GM12878 (cell line): ENCODE measurements at regions not wholly inside any gene's neighbourhood (a gene's known extent, or its start where the extent isn't known, plus 50 kb on each side); places are given as distances from the start of the nearest gene placed in this dataset.

ENCODE experiments used
- ATAC-seq: fragments of 200-7000 bp; cut with Tn5 transposase; 3 replicates; pipeline ENCODE4 v1.9.1; 2020; ENCODE audit warnings: mild to moderate bottlenecking, moderate library complexity
- BruUV-seq: library from RNA; stranded (reverse); fragments of 400-500 nt; replicated peaks from 2 replicates; lab custom pipeline; 2021; lab: Mats Ljungman, UMichigan
- CTCF ChIA-PET: fragments of 300-600 bp; sonication (Branson Sonifier 250); formaldehyde crosslinking; extraction: SDS; loops from one replicate; lab custom pipeline; 2021; ENCODE audit warnings: inconsistent platforms; lab: Yijun Ruan, JAX
- POLR2A ChIA-PET: fragments of 350-600 bp; formaldehyde crosslinking; extraction: SDS; loops from one replicate; lab custom pipeline; 2021; ENCODE audit warnings: inconsistent platforms; lab: Charles Lee
- RAD21 ChIA-PET: fragments of 300-600 bp; sonication (Branson Sonifier 250); formaldehyde crosslinking; loops from one replicate; lab custom pipeline; 2023; ENCODE audit warnings: antibody characterized with exemption; ENCODE audit not compliant: unreplicated experiment; lab: Charles Lee
- SMC1A ChIA-PET: fragments of 300-600 bp; sonication (Branson Sonifier 250); formaldehyde crosslinking; loops from one replicate; lab custom pipeline; 2023; ENCODE audit not compliant: unreplicated experiment, uncharacterized antibody; lab: Charles Lee
- DNase-seq: peaks from one replicate; pipeline ENCODE4 v3.0.0-alpha.2; 2011; ENCODE audit warnings: low read depth, low spot score
- FAIRE-seq: peaks from 3 replicates; lab custom pipeline; 2011; peaks lifted over from hg19 to GRCh38; lab: Jason Lieb, UNC
- H2AFZ ChIP-seq: 2 replicates; pipeline ENCODE4 v1.6.0; 2011; ENCODE audit warnings: low read depth, low read length, control low read depth; ENCODE audit not compliant: control insufficient read depth
- H3K27ac ChIP-seq: 2 replicates; pipeline ENCODE4 v1.5.1; 2011; ENCODE audit warnings: control low read depth; ENCODE audit not compliant: control insufficient read depth, insufficient read depth
- H3K27me3 ChIP-seq, 2 experiments: replicated peaks in 1 of 2; 2 replicates each; pipeline versions ENCODE4 v1.6.0 to v1.6.1; 2011; ENCODE audit warnings: low read length in 1 of 2; ENCODE audit not compliant: control insufficient read depth in 2 of 2, insufficient read depth in 2 of 2
- H3K36me3 ChIP-seq, 2 experiments: 2 replicates each; pipeline ENCODE4 v1.5.1; 2011; ENCODE audit warnings: low read length in 1 of 2; ENCODE audit not compliant: control insufficient read depth in 2 of 2, insufficient read depth in 2 of 2
- H3K4me1 ChIP-seq: 2 replicates; pipeline ENCODE4 v1.6.1; 2011; ENCODE audit warnings: mild to moderate bottlenecking, low read length, moderate library complexity, mixed read lengths; ENCODE audit not compliant: control insufficient read depth, insufficient read depth
- H3K4me2 ChIP-seq: 2 replicates; pipeline ENCODE4 v1.6.0; 2011; ENCODE audit warnings: control low read depth; ENCODE audit not compliant: control insufficient read depth, insufficient read depth
- H3K4me3 ChIP-seq: fragments of 200-600 bp; sonication (generic); 2 replicates; pipeline ENCODE4 v1.5.1; 2016
- H3K79me2 ChIP-seq: 2 replicates; pipeline ENCODE4 v1.6.0; 2011; ENCODE audit warnings: low read length; ENCODE audit not compliant: control insufficient read depth, insufficient read depth
- H3K9ac ChIP-seq: 2 replicates; pipeline ENCODE4 v1.8.0; 2011; ENCODE audit warnings: low read length, control low read depth, mixed read lengths; ENCODE audit not compliant: control insufficient read depth, insufficient read depth
- H3K9me3 ChIP-seq: replicated peaks from 3 replicates; pipeline ENCODE4 v1.5.1; 2011; ENCODE audit warnings: mild to moderate bottlenecking, low read length; ENCODE audit not compliant: control insufficient read depth, insufficient read depth
- H4K20me1 ChIP-seq: 2 replicates; pipeline ENCODE4 v1.6.0; 2011; ENCODE audit not compliant: control insufficient read depth, insufficient read depth
- ETV6 ChIP-seq, 2 experiments: fragments of 450-650 bp in 1 of 2; IDR thresholded peaks in 1 of 2; conservative IDR thresholded peaks in 1 of 2; 2 replicates each; pipeline ENCODE4 v1.6.1; 2014; ENCODE audit warnings: antibody characterized with exemption in 1 of 2, borderline replicate concordance in 1 of 2, low read depth in 1 of 2, mild to moderate bottlenecking in 1 of 2, moderate library complexity in 1 of 2
- HDGF ChIP-seq: fragments of 450-650 bp; IDR thresholded peaks from 2 replicates; pipeline ENCODE4 v1.6.1; 2016; ENCODE audit warnings: antibody characterized with exemption
- IRF4 ChIP-seq: IDR thresholded peaks from 2 replicates; pipeline ENCODE4 v1.6.1; 2011; ENCODE audit warnings: low read depth, low read length
- NFXL1 ChIP-seq: fragments of 450-650 bp; IDR thresholded peaks from 2 replicates; pipeline ENCODE4 v1.6.1; 2017; ENCODE audit warnings: antibody characterized with exemption, mild to moderate bottlenecking, borderline replicate concordance
- RUNX3 ChIP-seq: IDR thresholded peaks from 2 replicates; pipeline ENCODE4 v1.6.1; 2012; ENCODE audit warnings: low read length, inconsistent platforms
- TBL1XR1 ChIP-seq: IDR thresholded peaks from 2 replicates; pipeline ENCODE4 v1.6.1; 2012; ENCODE audit warnings: low read depth, low read length, improper control_type of control experiment
- ZSCAN29 ChIP-seq: fragments of 450-650 bp; IDR thresholded peaks from 2 replicates; pipeline ENCODE4 v1.6.1; 2017; ENCODE audit warnings: mild to moderate bottlenecking, moderate library complexity
- in situ Hi-C: fragments of 300-500 bp; cut with MboI; formaldehyde crosslinking; loops from 9 replicates; pipeline ENCODE4 v1.14.3; 2018; ENCODE audit warnings: mixed read lengths
- intact Hi-C: fragments of 100-400 bp; cut with micrococcal nuclease; formaldehyde crosslinking; loops from one replicate; pipeline ENCODE4 v1.14.2; 2022; ENCODE audit not compliant: unreplicated experiment
- TF ChIP-seq, protein P1 (sequence below): fragments of 150-350 bp; IDR thresholded peaks from 2 replicates; pipeline ENCODE4 v1.6.1; 2014; ENCODE audit warnings: mild to moderate bottlenecking, low read depth, low read length

DNA sequence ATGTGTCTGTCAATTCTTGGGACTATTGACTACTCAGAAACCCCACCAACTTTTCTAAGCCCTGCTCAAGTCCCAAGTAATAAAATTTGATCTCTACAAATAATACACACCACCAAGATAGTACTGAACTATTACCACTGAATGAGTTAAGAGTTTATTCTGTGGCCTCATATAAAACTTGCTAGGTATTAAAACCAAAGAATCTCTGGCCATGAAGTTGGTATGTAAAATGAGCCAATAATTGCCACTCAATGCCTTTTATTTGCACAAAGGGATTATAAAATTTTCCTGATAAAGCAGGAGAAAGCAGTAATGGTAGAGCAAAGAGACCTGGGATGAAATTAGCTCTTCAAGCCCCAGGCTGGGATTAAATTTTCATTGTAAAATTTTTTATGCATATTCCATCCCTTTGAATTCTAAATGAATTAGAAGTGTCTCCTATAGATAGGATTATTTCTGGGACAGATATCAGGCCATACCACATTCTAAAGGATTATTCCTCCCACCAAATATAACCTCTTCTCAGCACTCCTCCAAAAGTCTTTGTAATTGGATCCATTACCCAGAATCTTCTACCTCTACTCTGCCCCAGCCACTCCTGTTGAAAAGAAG lies 450.5 kb upstream of the ACVR2A start:
- H3K27me3 ChIP-seq: no peaks in the 10 kb centered on the region
- BruUV-seq: no TSS peak
- FAIRE-seq (no peak), ATAC-seq (no peak), DNase-seq (no peak)
- H3K4me1 ChIP-seq: no peaks in the 10 kb centered on the region
- H3K27ac ChIP-seq: no peak overlapping the region
- H3K9ac ChIP-seq: no peak overlapping the region
- ChIA-PET SMC1A (no interaction called here), CTCF (no interaction called here), RAD21 (no interaction called here), POLR2A (no interaction called here)
- no peaks in the 10 kb centered on the region for H3K79me2 ChIP-seq
- no peaks in the 10 kb centered on the region for H4K20me1 ChIP-seq
- H3K36me3 ChIP-seq: no peaks in the 10 kb centered on the region
- H3K9me3 ChIP-seq: no peaks in the 10 kb centered on the region; the same call in 2 of the 3 replicates
- no peak overlapping the region for H3K4me2 ChIP-seq
- intact Hi-C loops (no loop called here), in situ Hi-C loops (no loop called here)
- no peak overlapping the region for H3K4me3 ChIP-seq
- H2AFZ ChIP-seq: no peak overlapping the region
- TF ChIP-seq, protein P1, sequence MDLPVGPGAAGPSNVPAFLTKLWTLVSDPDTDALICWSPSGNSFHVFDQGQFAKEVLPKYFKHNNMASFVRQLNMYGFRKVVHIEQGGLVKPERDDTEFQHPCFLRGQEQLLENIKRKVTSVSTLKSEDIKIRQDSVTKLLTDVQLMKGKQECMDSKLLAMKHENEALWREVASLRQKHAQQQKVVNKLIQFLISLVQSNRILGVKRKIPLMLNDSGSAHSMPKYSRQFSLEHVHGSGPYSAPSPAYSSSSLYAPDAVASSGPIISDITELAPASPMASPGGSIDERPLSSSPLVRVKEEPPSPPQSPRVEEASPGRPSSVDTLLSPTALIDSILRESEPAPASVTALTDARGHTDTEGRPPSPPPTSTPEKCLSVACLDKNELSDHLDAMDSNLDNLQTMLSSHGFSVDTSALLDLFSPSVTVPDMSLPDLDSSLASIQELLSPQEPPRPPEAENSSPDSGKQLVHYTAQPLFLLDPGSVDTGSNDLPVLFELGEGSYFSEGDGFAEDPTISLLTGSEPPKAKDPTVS: no peak
- TF ChIP-seq TBL1XR1 (no peak), NFXL1 (no peak), ETV6 (conservative IDR thresholded peaks at IDR 0.05 in 1 of 2, IDR thresholded peaks at IDR 0.05 in 1 of 2; ENCODE audit: borderline replicate concordance in 1 of 2, low read depth in 1 of 2) (no peak), IRF4 (no peak), RUNX3 (no peak), ZSCAN29 (no peak), HDGF (no peak)
